HEK293T (cell line): ENCODE measurements at regions not wholly inside any gene's neighbourhood (a gene's known extent, or its start where the extent isn't known, plus 50 kb on each side); places are given as distances from the start of the nearest gene placed in this dataset.

Experiments used
- CTCF ChIA-PET: fragments of 350-600 bp; formaldehyde crosslinking; extraction: SDS; loops from one replicate; lab custom pipeline; 2021; ENCODE audit warnings: antibody characterized with exemption, inconsistent platforms; lab: Yijun Ruan, JAX
- POLR2A ChIA-PET: fragments of 350-600 bp; formaldehyde crosslinking; extraction: SDS; loops from one replicate; lab custom pipeline; 2020; ENCODE audit warnings: antibody characterized with exemption, inconsistent platforms; lab: Yijun Ruan, JAX
- DNase-seq: peaks from one replicate; pipeline ENCODE4 v3.0.0; 2012; ENCODE audit warnings: mixed read lengths; ENCODE audit errors: extremely low spot score
- ARNT ChIP-seq: fragments of 450-650 bp; IDR thresholded peaks from 2 replicates; pipeline ENCODE4 v1.6.1; 2017; ENCODE audit warnings: mild to moderate bottlenecking
- BHLHE40 ChIP-seq: fragments of 450-650 bp; IDR thresholded peaks from 2 replicates; pipeline ENCODE4 v1.6.1; 2016; ENCODE audit warnings: mild to moderate bottlenecking, moderate library complexity, borderline replicate concordance
- CTBP1 ChIP-seq: fragments of 450-650 bp; IDR thresholded peaks from 2 replicates; pipeline ENCODE4 v1.6.1; 2016; ENCODE audit warnings: borderline replicate concordance
- ELF4 ChIP-seq: fragments of 450-650 bp; IDR thresholded peaks from 2 replicates; pipeline ENCODE4 v1.6.1; 2017; ENCODE audit warnings: antibody characterized with exemption
- FOXA1 ChIP-seq: fragments of 450-650 bp; IDR thresholded peaks from 2 replicates; pipeline ENCODE4 v1.6.1; 2016; ENCODE audit warnings: mild to moderate bottlenecking
- FOXK2 ChIP-seq: fragments of 450-650 bp; IDR thresholded peaks from 2 replicates; pipeline ENCODE4 v1.6.1; 2016; ENCODE audit warnings: mild to moderate bottlenecking
- FOXM1 ChIP-seq: fragments of 450-650 bp; IDR thresholded peaks from 2 replicates; pipeline ENCODE4 v1.6.1; 2017; ENCODE audit warnings: mild to moderate bottlenecking, borderline replicate concordance
- HDGF ChIP-seq: fragments of 450-650 bp; IDR thresholded peaks from 2 replicates; pipeline ENCODE4 v1.6.1; 2017; ENCODE audit warnings: antibody characterized with exemption, borderline replicate concordance
- L3MBTL2 ChIP-seq: fragments of 450-650 bp; conservative IDR thresholded peaks from 2 replicates; pipeline ENCODE4 v1.6.1; 2016; ENCODE audit warnings: mild to moderate bottlenecking
- LEF1 ChIP-seq: fragments of 450-650 bp; IDR thresholded peaks from 2 replicates; pipeline ENCODE4 v1.6.1; 2017; ENCODE audit warnings: mild to moderate bottlenecking, borderline replicate concordance
- NFRKB ChIP-seq: fragments of 450-650 bp; IDR thresholded peaks from 2 replicates; pipeline ENCODE4 v1.6.1; 2016; ENCODE audit warnings: mild to moderate bottlenecking, moderate library complexity
- PKNOX1 ChIP-seq: fragments of 450-650 bp; IDR thresholded peaks from 2 replicates; pipeline ENCODE4 v1.6.1; 2016
- SP1 ChIP-seq: fragments of 450-650 bp; IDR thresholded peaks from 2 replicates; pipeline ENCODE4 v1.6.1; 2017
- SUZ12 ChIP-seq: fragments of 450-650 bp; IDR thresholded peaks from 2 replicates; pipeline ENCODE4 v1.6.1; 2016; ENCODE audit warnings: mild to moderate bottlenecking
- TARDBP ChIP-seq: fragments of 450-650 bp; IDR thresholded peaks from 2 replicates; pipeline ENCODE4 v1.6.1; 2016
- ZNF384 ChIP-seq: fragments of 450-650 bp; IDR thresholded peaks from 2 replicates; pipeline ENCODE4 v1.6.1; 2016

DNA sequence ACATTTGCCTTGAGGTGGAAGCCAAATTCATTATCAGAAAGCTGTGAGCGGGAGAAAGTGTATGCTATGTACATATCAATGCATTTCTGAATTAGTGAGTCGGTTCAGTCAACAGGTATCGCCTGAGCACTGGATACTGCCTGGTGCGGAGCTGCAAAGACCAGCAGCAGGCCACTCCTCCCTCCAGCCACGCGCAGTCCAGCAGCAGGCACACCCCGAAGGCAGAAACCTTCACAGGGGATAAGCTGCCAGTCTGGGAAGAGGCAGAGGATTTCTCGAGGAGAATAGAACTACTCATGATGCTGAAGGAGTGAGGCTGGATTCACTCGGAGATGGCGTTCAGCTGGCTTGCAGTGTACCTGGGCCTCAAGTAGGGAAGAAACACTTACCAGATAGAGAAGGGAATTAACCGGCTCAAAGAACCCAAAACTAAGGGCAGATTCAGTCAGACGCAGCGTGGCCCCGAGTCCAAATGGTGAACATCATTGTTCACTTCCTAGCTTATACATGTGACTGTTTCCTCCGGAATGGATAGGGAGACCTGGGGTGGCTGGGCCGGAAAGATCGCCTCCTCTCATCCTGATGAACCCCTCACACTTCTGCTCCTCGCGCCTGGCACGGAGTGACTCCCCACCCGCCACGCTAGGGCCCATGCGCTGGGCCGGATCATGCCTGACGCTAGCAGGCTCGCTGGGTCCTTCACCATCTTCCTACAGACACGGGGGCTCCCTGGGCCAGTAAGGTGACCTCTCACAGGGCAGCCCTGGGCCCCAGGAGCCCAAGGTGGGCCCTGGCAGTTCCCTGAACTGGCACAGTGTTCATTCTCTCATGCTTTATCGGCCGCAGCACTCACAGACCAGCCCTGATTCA is 78.1 kb upstream of the SPATA31C2 start:
- POLR2A ChIA-PET, result no interaction called here

DNA sequence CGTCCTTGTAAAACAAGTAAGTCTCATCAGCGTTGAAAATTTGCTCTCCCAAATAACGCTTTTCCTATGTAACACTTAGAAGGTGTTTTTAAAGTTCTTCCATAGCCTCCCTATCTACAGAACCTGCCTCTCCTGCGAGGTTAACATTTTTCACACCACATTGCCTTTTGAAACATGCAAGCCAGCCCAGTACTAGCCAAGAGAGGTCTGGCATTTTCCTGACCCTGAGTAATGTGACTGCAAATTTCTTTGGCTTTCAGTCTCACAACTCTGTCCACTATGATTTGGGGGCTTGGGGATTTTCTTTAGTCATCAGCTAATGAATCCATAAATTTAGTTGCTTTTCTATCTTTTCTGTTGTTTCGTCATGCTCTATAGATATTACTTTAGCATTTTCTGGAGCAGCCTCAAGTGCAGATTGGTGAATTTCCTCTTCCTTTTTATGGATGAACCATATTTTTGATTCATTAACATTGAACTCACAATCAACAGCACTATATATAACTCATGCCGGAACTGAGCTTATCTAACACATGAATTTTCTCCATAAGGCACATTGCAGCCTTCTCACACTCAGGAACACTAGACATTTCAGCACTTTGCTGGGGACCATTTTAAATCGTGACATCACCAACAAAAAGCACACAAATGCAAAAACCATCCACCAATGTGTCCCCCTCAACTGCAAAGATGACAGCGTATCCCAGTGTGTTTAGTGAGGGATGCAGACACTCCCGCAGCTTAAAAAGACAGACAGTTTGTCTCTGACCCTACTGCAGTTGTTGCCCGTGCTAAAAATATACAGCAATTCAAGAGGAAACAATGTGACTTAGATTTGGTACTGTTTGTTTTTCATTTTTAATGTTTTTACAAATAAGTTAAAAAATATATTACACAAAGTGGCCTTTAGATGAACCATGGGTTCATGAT is 77.2 kb upstream of the SPATA31C2 start:
- TF ChIP-seq BHLHE40 (no peak), ARNT (no peak), SUZ12 (no peak), FOXM1 (no peak), SP1 (no peak), NFRKB (no peak), ZNF384 (no peak), CTBP1 (no peak), TARDBP (no peak), LEF1 (no peak), FOXK2 (no peak), ELF4 (no peak), PKNOX1 (no peak), L3MBTL2 (no peak), FOXA1 (no peak)
- no peak for DNase-seq
- POLR2A ChIA-PET, result no interaction called here
- CTCF ChIA-PET, result no interaction called here

More for the DNA sequence above, 78.1 kb upstream of the SPATA31C2 start:
- CTCF ChIA-PET, result no interaction called here
- no peak for DNase-seq
- TF ChIP-seq ARNT (no peak), FOXA1 (no peak)

- no peak for TF ChIP-seq TARDBP
- no peak for TF ChIP-seq CTBP1
- TF ChIP-seq NFRKB, result no peak
- no peak for TF ChIP-seq SP1
- TF ChIP-seq BHLHE40, result no peak
- no peak for TF ChIP-seq LEF1
- ChIA-PET POLR2A (no interaction called here), CTCF (no interaction called here)
- no peak for DNase-seq
Observed at GRCh38 chr9:88202321-88202720, 64.0 kb upstream of the SPATA31C2 start.

DNA sequence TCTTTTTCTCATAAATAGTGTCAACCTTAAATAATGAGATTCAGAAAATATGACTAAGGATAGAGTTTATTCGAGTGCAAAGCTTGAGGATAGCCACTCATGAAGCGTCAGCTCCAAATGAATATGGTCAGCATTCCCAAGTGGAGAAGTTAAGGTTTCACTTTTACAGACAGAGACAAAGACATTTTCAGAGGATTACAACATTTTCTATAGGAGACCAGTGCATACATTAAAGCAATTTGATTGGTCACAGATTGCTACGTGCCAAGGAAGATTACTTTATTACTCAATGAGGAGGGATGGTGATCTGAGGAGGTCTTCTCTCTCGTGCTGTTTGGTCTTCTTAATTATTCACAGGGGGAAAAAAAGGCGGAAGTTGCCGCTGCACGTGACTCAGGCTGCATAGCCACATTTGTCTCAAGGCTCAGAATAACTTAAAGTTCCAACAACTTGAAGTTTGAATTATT is 60.1 kb upstream of the SPATA31C2 start:
- ChIA-PET CTCF (no interaction called here), POLR2A (no interaction called here)
- no peak for DNase-seq
- TF ChIP-seq ARNT (no peak), HDGF (no peak), FOXA1 (no peak), CTBP1 (no peak), TARDBP (no peak), L3MBTL2 (0 out of 2 replicates have a peak, but pooled peaks have one; percentile 17), FOXM1 (no peak)

GRCh38 chr9:88197781-88198340 is 59.6 kb upstream of the SPATA31C2 start:
- TF ChIP-seq ARNT (no peak), ZNF384 (no peak), NFRKB (no peak), BHLHE40 (no peak), L3MBTL2 (no peak), PKNOX1 (no peak), HDGF (no peak), FOXA1 (no peak), FOXM1 (no peak), SP1 (no peak), LEF1 (no peak)
- no peak for DNase-seq
- CTCF ChIA-PET, result no interaction called here
- POLR2A ChIA-PET, result no interaction called here

- DNase-seq, result no peak
- CTCF ChIA-PET, result no interaction called here
- POLR2A ChIA-PET, result no interaction called here
- TF ChIP-seq HDGF (no peak), BHLHE40 (no peak), LEF1 (no peak), NFRKB (no peak), ZNF384 (no peak), L3MBTL2 (no peak), FOXM1 (no peak), FOXK2 (no peak), SP1 (no peak), FOXA1 (no peak), TARDBP (no peak), CTBP1 (no peak), ELF4 (no peak), ARNT (no peak)
Observed at GRCh38 chr9:88197016-88197415, 58.7 kb upstream of the SPATA31C2 start.
